Skeletal muscle satellite cell (primary cell): ENCODE measurements at regions not wholly inside any gene's neighbourhood (a gene's known extent, or its start where the extent isn't known, plus 50 kb on each side); places are given as distances from the start of the nearest gene placed in this dataset.

ENCODE experiments used
- H3K27me3 ChIP-seq: 2 replicates; pipeline ENCODE4 v1.7.0; 2013; ENCODE audit warnings: low read length; ENCODE audit not compliant: control insufficient read depth, insufficient read depth
- H3K36me3 ChIP-seq: 2 replicates; pipeline ENCODE4 v1.7.0; 2013; ENCODE audit warnings: mild to moderate bottlenecking, control low read depth, low read length; ENCODE audit not compliant: insufficient read depth
- H3K4me1 ChIP-seq: 2 replicates; pipeline ENCODE4 v1.7.0; 2013; ENCODE audit warnings: low read length; ENCODE audit not compliant: control insufficient read depth, insufficient read depth
- H3K4me2 ChIP-seq: 2 replicates; pipeline ENCODE4 v1.7.0; 2013; ENCODE audit warnings: mild to moderate bottlenecking, low read length
- H3K4me3 ChIP-seq: 2 replicates; pipeline ENCODE4 v1.7.0; 2013; ENCODE audit warnings: low read length
- H3K9ac ChIP-seq: 2 replicates; pipeline ENCODE4 v1.7.0; 2013; ENCODE audit warnings: mild to moderate bottlenecking, low read depth, low read length, moderate library complexity
- H3K9me3 ChIP-seq: replicated peaks from 2 replicates; pipeline ENCODE4 v1.7.0; 2013; ENCODE audit warnings: mild to moderate bottlenecking, control low read depth, low read length

GRCh38 chr3:194009892-194010533, 125.9 kb upstream of the HES1 start:
- H3K27me3 ChIP-seq, result peaks cover 46% of the 10 kb centered on the region
- no peaks in the 10 kb centered on the region for H3K9me3 ChIP-seq
- peaks cover 7% of the 10 kb centered on the region for H3K4me1 ChIP-seq
- no peak overlapping the region for H3K9ac ChIP-seq
- no peaks in the 10 kb centered on the region for H3K36me3 ChIP-seq
- no peak overlapping the region for H3K4me2 ChIP-seq
- no peak overlapping the region for H3K4me3 ChIP-seq

- Histone ChIP-seq H3K36me3 (no peaks in the 10 kb centered on the region), H3K9me3 (no peaks in the 10 kb centered on the region), H3K4me3 (no peak overlapping the region), H3K4me1 (no peaks in the 10 kb centered on the region), H3K4me2 (no peak overlapping the region), H3K9ac (no peak overlapping the region), H3K27me3 (peaks cover 48% of the 10 kb centered on the region)
Measured at GRCh38 chr3:194011807-194012206, 124.1 kb upstream of the HES1 start.

GRCh38 chr3:194013928-194014327, 122.0 kb upstream of the HES1 start:
- H3K9ac ChIP-seq, result no peak overlapping the region
- H3K4me3 ChIP-seq, result no peak overlapping the region
- no peak overlapping the region for H3K4me2 ChIP-seq
- no peaks in the 10 kb centered on the region for H3K9me3 ChIP-seq
- no peaks in the 10 kb centered on the region for H3K36me3 ChIP-seq
- peaks cover 48% of the 10 kb centered on the region for H3K27me3 ChIP-seq
- no peaks in the 10 kb centered on the region for H3K4me1 ChIP-seq

- no peak overlapping the region for H3K4me3 ChIP-seq
- H3K9ac ChIP-seq, result no peak overlapping the region
- H3K36me3 ChIP-seq, result no peaks in the 10 kb centered on the region
- no peaks in the 10 kb centered on the region for H3K9me3 ChIP-seq
- H3K4me1 ChIP-seq, result no peaks in the 10 kb centered on the region
- H3K27me3 ChIP-seq, result peaks cover 53% of the 10 kb centered on the region
- H3K4me2 ChIP-seq, result no peak overlapping the region
Measured at GRCh38 chr3:194014756-194015155, 121.2 kb upstream of the HES1 start.

GRCh38 chr3:194019398-194020165, 116.4 kb upstream of the HES1 start:
- Histone ChIP-seq H3K4me1 (no peaks in the 10 kb centered on the region), H3K27me3 (peaks cover 27% of the 10 kb centered on the region), H3K4me3 (no peak overlapping the region), H3K36me3 (no peaks in the 10 kb centered on the region), H3K4me2 (no peak overlapping the region), H3K9ac (no peak overlapping the region), H3K9me3 (no peaks in the 10 kb centered on the region)

GRCh38 chr3:194022052-194022451, 113.9 kb upstream of the HES1 start:
- Histone ChIP-seq H3K9ac (no peak overlapping the region), H3K4me1 (no peaks in the 10 kb centered on the region), H3K36me3 (no peaks in the 10 kb centered on the region), H3K9me3 (no peaks in the 10 kb centered on the region), H3K4me3 (no peak overlapping the region), H3K27me3 (peaks cover 38% of the 10 kb centered on the region), H3K4me2 (no peak overlapping the region)

- no peaks in the 10 kb centered on the region for H3K36me3 ChIP-seq
- H3K9ac ChIP-seq, result no peak overlapping the region
- no peak overlapping the region for H3K4me2 ChIP-seq
- no peaks in the 10 kb centered on the region for H3K4me1 ChIP-seq
- H3K9me3 ChIP-seq, result no peaks in the 10 kb centered on the region
- H3K4me3 ChIP-seq, result no peak overlapping the region
- peaks cover 43% of the 10 kb centered on the region for H3K27me3 ChIP-seq
Measured at GRCh38 chr3:194022816-194023215, 113.1 kb upstream of the HES1 start.

- no peak overlapping the region for H3K4me2 ChIP-seq
- H3K9me3 ChIP-seq, result no peaks in the 10 kb centered on the region
- H3K9ac ChIP-seq, result no peak overlapping the region
- H3K4me3 ChIP-seq, result no peak overlapping the region
- H3K4me1 ChIP-seq, result no peaks in the 10 kb centered on the region
- H3K36me3 ChIP-seq, result no peaks in the 10 kb centered on the region
- peaks cover 45% of the 10 kb centered on the region for H3K27me3 ChIP-seq
Measured at GRCh38 chr3:194023501-194024280, 112.3 kb upstream of the HES1 start.

GRCh38 chr3:194025119-194025518, 110.8 kb upstream of the HES1 start:
- Histone ChIP-seq H3K4me2 (no peak overlapping the region), H3K4me3 (no peak overlapping the region), H3K9me3 (no peaks in the 10 kb centered on the region), H3K36me3 (no peaks in the 10 kb centered on the region), H3K4me1 (no peaks in the 10 kb centered on the region), H3K27me3 (peaks cover 44% of the 10 kb centered on the region), H3K9ac (no peak overlapping the region)

GRCh38 chr3:194025951-194026350, 110.0 kb upstream of the HES1 start:
- Histone ChIP-seq H3K27me3 (peaks cover 51% of the 10 kb centered on the region), H3K4me1 (no peaks in the 10 kb centered on the region), H3K4me3 (no peak overlapping the region), H3K9me3 (no peaks in the 10 kb centered on the region), H3K4me2 (no peak overlapping the region), H3K9ac (no peak overlapping the region), H3K36me3 (no peaks in the 10 kb centered on the region)

GRCh38 chr3:194028434-194029004, 107.4 kb upstream of the HES1 start:
- Histone ChIP-seq H3K9me3 (no peaks in the 10 kb centered on the region), H3K9ac (no peak overlapping the region), H3K36me3 (no peaks in the 10 kb centered on the region), H3K4me2 (no peak overlapping the region), H3K4me3 (no peak overlapping the region), H3K4me1 (no peaks in the 10 kb centered on the region), H3K27me3 (peaks cover 56% of the 10 kb centered on the region)
